Common myeloid progenitor, CD34-positive (primary cell): ENCODE measurements at regions not wholly inside any gene's neighbourhood (a gene's known extent, or its start where the extent isn't known, plus 50 kb on each side); places are given as distances from the start of the nearest gene placed in this dataset.
A peak's percentile ranks its signal among the peaks of the same experiment; 100 is the strongest.

Source experiments
- CTCF ChIA-PET: fragments of 350-600 bp; sonication (Branson Sonifier 250); formaldehyde crosslinking; loops from one replicate; lab custom pipeline; 2021; ENCODE audit warnings: antibody characterized with exemption; lab: Charles Lee
- POLR2A ChIA-PET: fragments of 350-600 bp; sonication (Branson Sonifier 250); formaldehyde crosslinking; loops from one replicate; lab custom pipeline; 2021; ENCODE audit warnings: antibody characterized with exemption; lab: Charles Lee
- DNase-seq, 3 donors: peaks; one replicate each; pipeline versions ENCODE4 v3.0.0 to v3.0.0-alpha.2; 2013
- H3K27ac ChIP-seq, 2 experiments: 1 replicate in 1 of 2; 2 replicates in 1 of 2; pipeline ENCODE4 v1.7.0; 2013; ENCODE audit warnings: inconsistent platforms in 2 of 2, low read length in 2 of 2, mild to moderate bottlenecking in 2 of 2, low read depth in 1 of 2, moderate library complexity in 1 of 2; ENCODE audit not compliant: severe bottlenecking in 2 of 2, insufficient read depth in 1 of 2, poor library complexity in 1 of 2
- H3K27me3 ChIP-seq, 5 experiments: replicated peaks in 2 of 5; 1 replicate in 3 of 5; 2 replicates in 2 of 5; pipeline versions ENCODE4 v1.6.1 to v1.7.0; 2013; ENCODE audit warnings: low read length in 4 of 5, mild to moderate bottlenecking in 2 of 5, moderate library complexity in 2 of 5, inconsistent platforms in 1 of 5; ENCODE audit not compliant: insufficient read depth in 5 of 5, control insufficient read depth in 4 of 5
- H3K36me3 ChIP-seq, 4 experiments: 1 replicate in 2 of 4; 2 replicates in 2 of 4; pipeline versions ENCODE4 v1.6.1 to v1.7.0; 2013; ENCODE audit warnings: low read length in 3 of 4, control low read depth in 1 of 4, mild to moderate bottlenecking in 1 of 4; ENCODE audit not compliant: control insufficient read depth in 4 of 4, insufficient read depth in 4 of 4
- H3K4me1 ChIP-seq, 4 experiments: 1 replicate in 3 of 4; 2 replicates in 1 of 4; pipeline versions ENCODE4 v1.6.1 to v1.7.1; 2013; ENCODE audit warnings: low read length in 3 of 4, mild to moderate bottlenecking in 3 of 4, control low read depth in 1 of 4, inconsistent platforms in 1 of 4, moderate library complexity in 1 of 4; ENCODE audit not compliant: control insufficient read depth in 4 of 4, insufficient read depth in 4 of 4; ENCODE audit errors: control extremely low read depth in 1 of 4
- H3K4me3 ChIP-seq, 7 experiments: 1 replicate in 4 of 7; 2 replicates in 3 of 7; pipeline versions ENCODE4 v1.5.1 to v1.7.0; 2013; ENCODE audit warnings: mild to moderate bottlenecking in 7 of 7, low read length in 6 of 7, moderate library complexity in 6 of 7, inconsistent platforms in 2 of 7, low read depth in 2 of 7, control low read depth in 1 of 7; ENCODE audit not compliant: insufficient read depth in 4 of 7, control insufficient read depth in 1 of 7; ENCODE audit errors: extremely low read depth in 1 of 7
- H3K9me3 ChIP-seq, 5 experiments: 1 replicate in 4 of 5; 2 replicates in 1 of 5; pipeline versions ENCODE4 v1.6.1 to v1.7.1; 2013; ENCODE audit warnings: low read length in 4 of 5, mild to moderate bottlenecking in 2 of 5, inconsistent platforms in 1 of 5, low read depth in 1 of 5, moderate library complexity in 1 of 5; ENCODE audit not compliant: control insufficient read depth in 4 of 5, insufficient read depth in 2 of 5; ENCODE audit errors: control extremely low read depth in 1 of 5
- WGBS: methylation state at CpG from one replicate; pipeline ENCODE4 v1.1.5; 2013; ENCODE audit not compliant: insufficient coverage; 5-methylcytosine and 5-hydroxymethylcytosine counted together

DNA sequence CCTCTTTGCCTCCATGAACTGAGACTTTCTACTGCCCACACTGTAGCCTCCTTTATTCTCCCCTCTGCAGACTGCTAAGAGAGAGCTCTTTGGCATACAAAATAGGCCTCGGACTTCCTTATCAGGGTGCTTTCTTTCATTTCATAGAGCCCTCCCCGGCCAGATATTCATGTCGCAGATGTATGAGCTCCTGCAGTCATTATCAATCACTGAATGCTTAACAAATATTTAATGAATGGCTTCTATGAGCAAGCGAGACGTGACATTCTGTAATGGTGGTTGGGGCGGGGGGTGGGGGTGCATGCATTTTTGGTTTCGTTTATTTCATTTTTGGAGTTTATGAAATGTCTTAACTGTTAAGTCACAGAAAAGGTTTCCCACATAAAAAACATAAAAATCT is 344.8 kb upstream of the KAZN start:
- no peak overlapping the region for H3K4me3 ChIP-seq
- H3K27ac ChIP-seq, result no peak overlapping the region
- no peaks in the 10 kb centered on the region for H3K36me3 ChIP-seq
- no peaks in the 10 kb centered on the region for H3K9me3 ChIP-seq
- ChIA-PET CTCF (no interaction called here), POLR2A (interaction anchor here (0.5 kb wide), 1 partner anchor 1237 kb away, joined by 3 read pairs; no protein-coding TSS in a partner anchor)
- DNase-seq, result no peak
- H3K4me1 ChIP-seq, result no peaks in the 10 kb centered on the region
- WGBS, result no CpG with 5 or more reads among the region's 7 CpGs
- H3K27me3 ChIP-seq, result peaks cover 0 to 2% (median 0%) of the 10 kb centered on the region in 5 experiments

- Histone ChIP-seq H3K36me3 (no peaks in the 10 kb centered on the region), H3K4me3 (no peak overlapping the region), H3K9me3 (no peaks in the 10 kb centered on the region), H3K4me1 (no peaks in the 10 kb centered on the region), H3K27ac (no peak overlapping the region), H3K27me3 (peaks cover 0 to 2% (median 0%) of the 10 kb centered on the region in 5 experiments)
- 35% methylated on average over 6 of the region's 6 CpGs for WGBS
- DNase-seq, result no peak
- POLR2A ChIA-PET, result interaction anchor here (0.5 kb wide), 1 partner anchor 1236 kb away, joined by 3 read pairs; no protein-coding TSS in a partner anchor
- CTCF ChIA-PET, result no interaction called here
Observed at GRCh38 chr1:14254251-14254650, 344.2 kb upstream of the KAZN start.

DNA sequence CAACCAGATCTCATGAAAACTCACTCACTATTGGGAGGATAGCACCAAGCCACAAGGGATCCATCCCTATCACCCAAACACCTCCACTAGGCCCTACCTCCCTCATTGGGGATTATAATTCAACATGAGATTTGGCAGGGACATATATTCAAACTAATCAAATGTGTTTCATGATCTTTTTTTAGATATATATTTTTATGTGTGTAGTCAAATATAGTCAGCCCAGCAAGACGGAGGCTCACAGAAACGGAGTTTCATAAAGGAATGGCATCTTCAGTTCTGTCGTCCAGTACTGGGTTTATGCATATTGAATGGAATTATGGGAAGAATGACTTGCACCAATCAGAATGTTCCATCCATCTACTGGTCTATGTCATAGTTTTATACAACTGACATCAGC is 343.3 kb upstream of the KAZN start:
- Histone ChIP-seq H3K4me3 (no peak overlapping the region), H3K9me3 (no peaks in the 10 kb centered on the region), H3K36me3 (no peaks in the 10 kb centered on the region), H3K27ac (no peak overlapping the region), H3K4me1 (no peaks in the 10 kb centered on the region), H3K27me3 (peaks cover 0 to 5% (median 1%) of the 10 kb centered on the region in 5 experiments)
- no peak for DNase-seq
- POLR2A ChIA-PET, result interaction anchor here (0.6 kb wide), 1 partner anchor 230 kb away, joined by 4 read pairs; no protein-coding TSS in a partner anchor
- CTCF ChIA-PET, result no interaction called here
- 94% methylated on average over 2 of the region's 3 CpGs for WGBS

- peak in 2 of 3 donors; percentile 12 to 34 for DNase-seq
- 80% methylated on average over 1 of the region's 2 CpGs for whole genome bisulfite sequencing
- POLR2A ChIA-PET, result no interaction called here
Observed at GRCh38 chr1:14255711-14256110, 342.8 kb upstream of the KAZN start.

GRCh38 chr1:14259191-14259757 is 339.2 kb upstream of the KAZN start:
- no peak for DNase-seq
- Histone ChIP-seq H3K9me3 (no peaks in the 10 kb centered on the region), H3K4me1 (no peaks in the 10 kb centered on the region), H3K36me3 (no peaks in the 10 kb centered on the region), H3K27me3 (peaks cover 0 to 25% (median 3%) of the 10 kb centered on the region in 5 experiments), H3K27ac (no peak overlapping the region), H3K4me3 (no peak overlapping the region)
- CTCF ChIA-PET, result no interaction called here
- POLR2A ChIA-PET, result no interaction called here
- WGBS, result 94% methylated on average over 13 of the region's 13 CpGs

More at GRCh38 chr1:14255711-14256110, 342.8 kb upstream of the KAZN start:
- Histone ChIP-seq H3K9me3 (no peaks in the 10 kb centered on the region), H3K27ac (no peak overlapping the region), H3K36me3 (no peaks in the 10 kb centered on the region), H3K4me3 (no peak overlapping the region), H3K4me1 (no peaks in the 10 kb centered on the region), H3K27me3 (peaks cover 0 to 8% (median 3%) of the 10 kb centered on the region in 5 experiments)
- CTCF ChIA-PET, result no interaction called here

- ChIA-PET CTCF (no interaction called here), POLR2A (no interaction called here)
- Histone ChIP-seq H3K36me3 (no peaks in the 10 kb centered on the region), H3K27ac (no peak overlapping the region), H3K27me3 (peaks cover 0 to 29% (median 3%) of the 10 kb centered on the region in 5 experiments), H3K4me1 (no peaks in the 10 kb centered on the region), H3K9me3 (no peaks in the 10 kb centered on the region), H3K4me3 (no peak overlapping the region)
- 93% methylated on average over 8 of the region's 8 CpGs for WGBS
- no peak for DNase-seq
Observed at GRCh38 chr1:14260480-14260879, 338.0 kb upstream of the KAZN start.

DNA sequence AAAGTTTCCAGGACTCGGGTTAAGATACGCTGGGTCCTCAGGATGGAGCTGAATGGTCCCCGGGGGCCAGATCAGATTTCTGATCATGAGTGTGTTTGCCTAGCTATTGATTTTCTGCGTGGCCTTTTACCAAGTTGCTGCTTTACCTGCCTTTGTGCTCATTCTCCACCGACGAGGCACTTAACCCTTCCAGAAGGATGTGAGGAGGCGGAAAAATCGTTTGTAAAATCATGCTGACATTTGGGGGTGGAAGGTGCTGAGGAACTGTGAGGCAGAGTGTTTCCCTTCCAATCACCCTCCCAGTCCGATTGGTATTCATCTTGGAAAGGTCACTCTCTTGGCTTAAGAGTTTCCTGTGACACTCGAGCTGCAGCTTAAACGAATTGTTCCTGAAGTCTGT is 337.1 kb upstream of the KAZN start:
- POLR2A ChIA-PET, result no interaction called here
- no peaks in the 10 kb centered on the region for H3K9me3 ChIP-seq
- CTCF ChIA-PET, result no interaction called here
- no peak overlapping the region for H3K27ac ChIP-seq
- peaks cover 0 to 29% (median 3%) of the 10 kb centered on the region in 5 experiments for H3K27me3 ChIP-seq
- WGBS, result 74% methylated on average over 7 of the region's 11 CpGs
- H3K36me3 ChIP-seq, result no peaks in the 10 kb centered on the region
- no peak for DNase-seq
- no peaks in the 10 kb centered on the region for H3K4me1 ChIP-seq
- no peak overlapping the region for H3K4me3 ChIP-seq
